Neural progenitor cell (in vitro differentiated cells): ENCODE measurements at regions not wholly inside any gene's neighbourhood (a gene's known extent, or its start where the extent isn't known, plus 50 kb on each side); places are given as distances from the start of the nearest gene placed in this dataset.

Experiments
- CTCF ChIP-seq: fragments of 200-600 bp; sonication (generic); IDR thresholded peaks from 2 replicates; pipeline ENCODE4 v1.5.1; 2017; ENCODE audit warnings: antibody characterized with exemption, mild to moderate bottlenecking
- EZH2phosphoT487 ChIP-seq: fragments of 200-600 bp; sonication (generic); IDR thresholded peaks from 2 replicates; pipeline ENCODE4 v1.6.1; 2017; ENCODE audit warnings: antibody characterized with exemption

- TF ChIP-seq CTCF (no peak), EZH2phosphoT487 (no peak)
Measured at GRCh38 chr13:107803822-107804495, 411.4 kb downstream of the LIG4 start.
